ENCODE measurements at regions not wholly inside any gene's neighbourhood (a gene's known extent, or its start where the extent isn't known, plus 50 kb on each side); places are given as distances from the start of the nearest gene placed in this dataset.

DNA sequence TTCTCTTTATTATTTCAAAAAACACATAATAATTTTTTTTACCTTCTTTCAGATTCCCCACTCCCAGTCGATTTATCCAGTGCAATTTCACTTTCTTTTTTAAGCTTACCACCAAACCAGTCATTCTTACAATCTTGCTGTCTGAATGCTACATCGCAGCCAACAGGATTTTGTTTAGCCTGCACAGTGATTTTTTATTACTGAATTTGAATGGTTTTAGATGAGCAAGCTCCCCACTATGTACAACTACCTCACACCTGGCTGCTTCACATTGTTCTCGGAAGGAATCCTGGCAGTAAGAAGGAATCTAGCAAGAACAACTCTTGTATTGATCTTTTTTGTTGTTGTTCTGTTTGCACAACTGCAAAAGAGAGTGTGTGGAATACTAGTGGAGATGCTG, 668.1 kb upstream of the WWC1 start:
- no peak for DNase-seq

DNA sequence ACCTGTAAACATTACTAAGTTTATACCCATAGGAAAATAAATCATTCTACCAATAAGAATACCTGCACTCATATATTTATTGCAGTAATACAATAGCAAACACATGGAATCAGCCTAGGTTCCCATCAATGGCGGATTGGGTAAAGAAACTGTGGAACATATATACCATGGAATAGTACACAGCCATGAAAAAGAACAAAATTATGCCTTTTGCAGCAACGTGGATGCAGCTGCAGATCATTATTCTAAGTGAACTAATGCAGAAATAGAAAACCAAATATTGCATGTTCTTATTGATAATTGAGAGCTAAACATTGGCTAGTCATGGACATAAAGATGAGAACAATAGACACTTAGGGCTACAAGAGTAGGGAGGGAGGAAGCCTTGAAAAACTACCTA, 667.4 kb upstream of the WWC1 start:
- DNase-seq, result no peak

DNA sequence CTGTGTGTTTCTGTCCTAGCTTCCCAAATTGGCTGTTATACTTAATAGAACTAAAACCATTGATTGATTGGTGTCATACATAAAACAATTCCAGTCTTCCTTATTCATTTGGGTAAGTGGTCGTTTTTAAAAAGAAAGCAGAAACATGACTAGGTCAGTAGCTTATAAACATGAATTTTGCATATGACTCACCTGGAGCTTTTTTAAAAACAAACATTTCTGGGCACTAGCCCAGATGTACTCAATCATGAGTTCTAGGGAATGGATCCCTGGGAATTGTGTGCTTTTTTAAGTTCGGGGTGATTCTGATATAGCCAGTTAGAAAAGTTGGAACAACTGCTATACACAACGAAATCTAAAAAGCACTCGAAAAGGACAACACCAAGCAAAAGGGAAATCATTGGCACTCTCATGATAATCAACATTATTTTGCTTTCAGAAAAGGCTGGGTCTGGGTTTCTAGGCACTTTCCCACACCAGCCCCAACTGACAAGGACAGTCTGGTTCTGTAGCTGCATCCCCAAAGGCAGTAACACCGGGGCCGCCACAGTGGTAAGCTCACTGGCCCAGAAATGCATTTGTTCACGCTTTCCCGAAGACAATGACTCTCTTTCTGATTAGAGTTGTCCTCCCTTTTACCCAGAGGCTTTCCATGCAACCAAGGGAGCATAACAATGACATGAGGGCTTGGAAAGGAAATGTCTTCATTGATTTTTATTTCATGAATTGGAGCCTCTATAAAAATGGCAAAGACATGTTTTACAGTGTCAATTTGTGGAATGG, 664.9 kb upstream of the WWC1 start:
- DNase-seq, result no peak

DNA sequence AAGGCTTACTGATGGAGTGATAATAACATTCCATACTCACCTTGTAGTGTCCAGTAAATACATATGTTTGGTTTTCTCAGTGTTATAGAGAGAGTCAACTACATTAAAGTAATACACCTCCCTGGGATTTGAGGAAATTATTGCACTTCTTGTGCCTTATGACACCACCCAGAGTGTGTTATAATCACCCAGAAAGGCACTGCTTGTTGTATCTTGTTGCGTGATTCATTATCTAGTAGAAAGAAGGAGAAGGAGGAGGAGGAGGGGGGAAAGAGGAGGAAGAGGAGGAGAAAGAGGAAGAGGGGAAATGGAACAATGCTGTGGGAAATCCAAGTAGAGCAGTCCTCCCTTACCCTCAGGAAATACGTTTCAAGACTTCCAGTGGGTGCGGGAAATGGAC, 661.8 kb upstream of the WWC1 start:
- no peak for DNase-seq

DNA sequence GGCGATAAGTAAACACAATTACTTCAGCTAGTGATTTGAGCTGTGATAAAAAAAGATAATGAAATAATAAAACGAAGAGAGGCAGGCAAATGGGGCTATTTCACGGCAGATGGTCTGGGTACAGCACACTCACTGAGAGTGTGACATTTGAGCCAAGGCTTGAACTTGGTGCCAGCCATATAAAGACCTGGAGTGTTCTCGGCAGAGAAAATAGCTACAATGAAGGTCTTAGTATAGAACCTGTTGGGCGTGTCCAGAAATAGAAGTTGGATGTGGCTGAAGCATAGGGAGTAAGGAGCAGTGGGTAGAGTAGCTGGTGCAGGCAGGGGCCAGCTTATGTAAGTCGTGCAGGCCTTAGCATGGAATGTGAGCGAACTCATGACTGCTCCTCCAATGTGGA, 660.3 kb upstream of the WWC1 start:
- no peak for DNase-seq

DNA sequence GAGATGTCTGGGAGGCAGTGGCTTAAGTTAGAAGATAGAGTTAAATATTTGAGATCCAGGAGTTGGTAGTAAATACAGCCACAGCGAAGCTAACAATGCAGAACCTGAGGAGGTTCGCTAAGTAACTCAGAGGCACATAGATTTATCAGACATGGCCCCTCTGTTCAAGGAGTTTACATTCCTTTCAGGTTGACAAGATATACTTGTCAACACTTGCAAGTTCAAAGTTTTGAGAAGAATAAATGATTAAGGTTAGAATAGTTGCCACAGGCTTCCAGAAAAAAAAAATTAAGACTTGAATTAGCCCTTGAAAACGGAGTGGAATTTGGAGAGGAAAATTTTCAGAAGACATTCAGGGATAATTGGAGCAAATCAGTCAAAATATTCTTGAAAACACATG, 658.3 kb upstream of the WWC1 start:
- DNase-seq, result no peak

DNA sequence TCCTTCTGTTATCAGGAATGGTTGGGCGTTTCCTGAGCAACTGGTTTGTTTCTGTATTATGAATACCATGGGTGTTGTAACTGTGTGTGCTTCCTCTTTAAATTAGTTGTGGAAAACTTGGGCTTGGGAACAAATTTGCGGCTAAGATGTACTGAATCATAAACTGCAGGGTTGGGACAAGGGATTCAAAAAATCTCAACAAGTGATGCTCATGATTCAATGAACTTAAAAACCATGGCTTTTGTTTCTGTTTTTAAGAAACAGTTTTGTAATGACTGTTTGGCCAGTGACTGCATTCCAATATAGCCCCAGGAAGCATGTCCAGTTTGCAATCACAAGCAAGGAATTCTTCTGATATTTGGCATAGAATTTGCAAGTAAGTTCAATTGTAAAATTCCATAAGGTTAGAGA, 657.5 kb upstream of the WWC1 start:
- no peak for DNase-seq

DNA sequence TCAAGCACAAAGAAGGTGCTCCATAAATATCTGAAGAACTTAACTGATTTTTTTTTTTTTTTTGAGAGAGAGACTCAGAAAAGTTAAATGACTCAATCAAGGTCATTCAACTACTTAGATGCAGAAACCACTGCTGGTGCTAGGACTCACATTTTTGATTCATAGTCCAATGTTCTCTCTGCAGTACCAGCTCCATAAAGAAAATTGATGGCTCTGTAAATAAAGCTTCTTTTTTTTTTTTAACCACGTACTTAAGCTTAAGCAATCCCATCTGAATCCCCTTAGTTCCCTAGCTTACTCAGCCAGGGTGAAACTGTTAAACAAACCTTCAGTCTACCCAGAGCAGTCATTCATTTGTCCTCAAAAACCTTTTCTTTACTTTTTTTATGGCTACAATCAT, 657.0 kb upstream of the WWC1 start:
- no peak for DNase-seq

DNA sequence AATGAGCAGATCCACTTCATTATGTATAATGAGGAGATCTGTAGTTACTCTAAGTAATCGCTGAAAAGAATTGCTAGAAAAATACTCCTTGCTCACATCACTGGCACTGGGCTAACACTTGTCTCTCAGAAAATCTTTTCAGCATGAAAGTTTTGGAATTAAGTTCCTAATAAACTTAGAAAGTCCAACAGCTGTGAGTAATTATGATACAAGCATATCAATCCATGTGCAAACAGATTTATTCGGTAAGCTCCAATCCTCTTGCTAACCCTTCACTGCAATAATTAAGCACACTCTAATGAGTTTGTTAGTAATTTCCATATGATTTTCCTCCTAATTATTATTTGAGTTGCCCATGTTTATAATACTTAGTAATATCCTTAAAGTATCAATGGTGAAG, 652.6 kb upstream of the WWC1 start:
- no peak for DNase-seq

DNA sequence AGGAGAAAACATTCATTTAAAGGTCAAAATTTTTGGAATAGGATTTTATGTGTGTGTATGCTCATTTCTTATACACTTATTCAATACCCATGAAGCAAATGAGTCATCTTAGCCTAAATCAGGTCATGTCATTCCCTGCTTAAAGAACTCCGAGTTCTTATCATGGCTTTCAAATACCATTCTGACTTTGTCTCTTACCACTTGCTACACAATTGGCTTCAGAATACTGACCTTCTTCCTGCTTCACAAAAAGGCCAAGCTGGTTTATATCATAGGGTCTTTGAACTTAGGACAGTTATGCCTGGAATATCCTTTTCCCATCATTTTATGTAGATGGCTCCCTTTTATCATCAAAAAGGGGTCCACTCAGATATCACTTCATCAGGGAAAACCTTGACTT, 652.2 kb upstream of the WWC1 start:
- no peak for DNase-seq

DNA sequence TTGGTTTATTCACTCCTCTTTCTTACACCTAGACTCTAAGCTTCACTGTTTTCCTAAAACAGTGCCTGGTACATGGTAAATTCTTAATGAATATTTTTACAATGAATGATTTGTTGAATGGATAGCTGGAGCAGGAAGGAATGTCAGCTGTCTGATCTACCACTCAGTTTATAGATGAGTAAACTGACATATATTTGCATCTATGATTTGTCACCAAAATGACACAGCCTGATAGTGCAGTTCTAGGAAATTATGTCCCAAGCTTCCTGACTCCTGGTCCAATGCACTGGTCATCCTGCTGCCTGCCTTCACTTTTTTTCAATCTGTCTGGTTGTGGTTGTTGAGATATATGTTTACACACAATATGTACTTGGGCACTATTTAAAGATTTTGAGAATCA, 651.7 kb upstream of the WWC1 start:
- DNase-seq, result no peak

DNA sequence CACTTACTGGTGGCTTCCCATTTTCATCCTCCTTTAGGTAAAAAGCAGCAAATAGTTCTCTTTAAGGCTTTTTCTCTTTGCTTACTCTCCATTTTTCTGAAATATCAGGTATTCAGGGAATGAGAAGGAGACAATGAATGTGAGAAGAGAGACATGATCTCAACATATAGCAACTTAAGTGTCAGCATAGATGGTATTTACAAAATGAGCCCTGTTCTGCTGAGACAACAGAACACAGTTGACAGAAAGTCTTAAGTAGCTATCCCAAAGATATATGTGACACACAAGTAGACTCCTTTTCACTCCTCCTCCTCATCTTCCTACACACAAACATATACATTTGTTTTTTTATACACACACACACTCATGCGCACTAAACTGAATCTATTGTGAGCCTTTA, 649.3 kb upstream of the WWC1 start:
- no peak for DNase-seq

DNA sequence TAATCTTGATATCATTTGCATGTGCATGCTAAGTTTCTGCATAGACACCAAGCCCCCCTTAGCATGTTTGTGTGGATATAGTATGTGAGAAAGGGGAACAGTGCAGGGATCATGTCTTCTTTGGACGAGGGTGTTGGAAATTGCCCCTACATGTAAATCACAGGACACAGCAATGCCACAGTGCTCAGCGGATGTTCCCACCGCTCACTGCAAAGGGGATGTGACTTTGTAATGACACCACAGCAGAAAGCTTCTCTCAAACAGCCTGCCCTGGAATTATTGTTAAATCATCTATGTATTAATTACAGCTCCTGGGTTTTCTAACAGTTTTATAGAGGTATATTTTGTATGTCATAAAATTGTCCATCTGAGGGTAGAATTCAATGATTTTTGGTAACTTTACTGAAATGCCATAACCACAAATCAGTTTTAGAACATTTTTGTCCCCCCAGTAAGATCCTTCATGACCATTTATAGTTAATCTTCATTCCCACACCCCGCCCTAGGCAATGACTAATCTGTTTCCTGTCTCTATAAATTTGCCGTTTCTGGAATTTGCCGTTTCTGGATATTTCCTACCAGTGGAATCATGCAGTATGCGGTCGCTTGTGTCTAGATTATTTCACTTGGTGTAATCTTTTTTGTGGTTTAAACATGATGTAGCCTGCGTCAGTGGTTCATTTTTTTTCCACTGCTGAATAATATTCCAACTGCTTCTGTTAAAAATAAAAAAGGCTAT, 648.5 kb upstream of the WWC1 start:
- no peak for DNase-seq

DNA sequence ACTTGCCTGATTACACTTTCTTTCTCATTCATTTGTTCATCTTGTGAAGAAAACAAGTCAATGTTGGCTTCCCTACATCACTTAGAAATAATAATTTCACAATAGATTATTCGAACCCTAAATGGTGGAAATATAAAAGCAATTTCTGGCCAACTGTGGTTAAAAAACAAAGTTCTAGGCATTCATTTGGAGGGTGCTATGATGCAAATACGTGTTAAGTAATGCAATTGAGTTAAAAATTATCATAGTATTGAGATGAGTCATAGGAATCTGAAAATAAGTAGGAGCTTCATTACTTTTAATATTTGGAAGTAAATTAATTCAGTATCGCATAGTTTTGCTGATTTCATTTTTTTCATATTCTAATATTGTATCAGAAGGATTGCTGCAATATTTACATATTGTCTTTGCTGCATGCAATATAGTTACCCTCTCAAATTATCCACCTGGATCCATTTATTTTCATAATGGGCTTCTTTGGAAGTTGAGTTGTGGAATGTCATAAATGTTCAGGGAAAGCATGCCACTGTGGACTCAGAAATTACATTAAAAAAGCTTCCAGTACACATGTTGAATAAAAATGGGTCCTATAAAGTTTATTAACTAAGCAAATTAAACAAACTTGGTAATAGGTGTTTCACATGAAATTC, 647.7 kb upstream of the WWC1 start:
- DNase-seq, result no peak

DNA sequence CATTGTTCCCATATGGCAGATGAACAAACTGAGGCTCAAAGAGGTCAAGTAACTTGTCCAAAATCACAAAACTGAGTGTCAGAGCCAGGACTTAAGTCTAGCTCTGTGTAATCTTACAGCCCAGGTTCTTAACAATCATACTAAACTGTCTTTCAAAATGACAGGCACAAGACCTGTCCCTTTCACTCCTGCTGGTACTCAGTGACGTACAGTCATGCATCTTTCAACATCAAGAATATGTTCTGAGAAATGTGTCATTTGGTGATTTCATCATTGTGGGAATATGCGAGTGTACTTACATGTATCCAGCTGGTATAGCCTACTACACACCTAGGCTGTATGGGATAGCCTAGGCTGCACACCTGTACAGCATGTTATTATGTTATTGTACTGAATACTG, 646.8 kb upstream of the WWC1 start:
- no peak for DNase-seq

DNA sequence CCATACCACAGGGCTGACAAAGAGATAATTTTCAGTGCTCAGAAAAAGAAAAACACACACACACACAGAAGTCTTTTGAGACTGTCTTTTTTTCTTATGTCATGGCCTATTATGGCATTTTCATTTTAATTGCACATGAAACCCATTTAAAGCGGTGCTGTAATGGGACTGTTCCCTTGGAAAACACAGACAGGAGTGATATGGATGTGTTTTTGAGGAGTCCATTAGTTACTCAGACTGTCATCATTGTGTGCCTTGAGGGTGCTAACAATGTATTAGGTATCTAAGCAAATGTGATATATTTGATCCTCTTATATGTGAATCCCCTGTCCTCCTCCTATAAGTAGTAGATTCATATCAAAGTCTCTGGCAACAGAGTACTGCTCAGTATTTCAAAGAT, 642.0 kb upstream of the WWC1 start:
- no peak for DNase-seq

DNA sequence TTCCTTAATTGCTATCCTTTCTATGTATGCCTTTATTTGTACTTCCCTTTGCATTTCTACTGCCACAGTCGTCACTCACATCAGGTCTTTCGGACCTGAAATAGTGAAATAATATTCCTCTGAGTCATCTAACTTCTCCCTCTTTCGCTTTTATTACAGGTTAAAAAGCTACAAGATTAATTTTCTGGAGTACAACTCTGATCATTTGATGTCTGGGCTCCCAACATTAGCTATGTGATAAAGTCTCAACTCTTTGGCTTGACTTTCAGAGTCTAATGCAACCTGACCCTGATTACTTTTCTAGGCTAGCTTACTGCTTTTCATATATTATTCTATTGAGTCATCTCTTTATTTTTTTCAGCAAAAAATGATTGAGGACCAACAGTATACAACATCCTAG, 638.8 kb upstream of the WWC1 start:
- no peak for DNase-seq

DNA sequence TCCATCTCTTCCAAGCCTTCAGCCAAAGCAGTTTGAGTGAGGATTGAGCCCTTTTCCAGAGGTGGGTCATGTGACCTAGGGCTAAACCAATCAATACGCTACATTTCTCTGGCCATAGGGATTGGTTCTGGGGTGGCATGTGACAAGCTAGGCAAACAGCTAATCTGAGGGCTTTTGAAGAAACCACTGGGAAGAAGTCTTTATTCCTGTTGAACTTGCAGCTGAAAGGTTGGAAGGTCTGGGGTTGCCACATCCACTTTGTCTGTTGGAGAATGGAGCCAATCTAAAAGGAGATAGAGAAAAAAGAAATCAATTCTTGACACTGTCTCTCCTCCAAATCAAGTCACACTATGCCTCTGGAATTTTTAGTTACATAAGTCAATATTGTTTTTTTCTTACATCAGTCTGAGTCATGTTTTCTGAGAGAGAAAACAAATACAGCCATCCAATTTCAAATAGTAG, 637.8 kb upstream of the WWC1 start:
- DNase-seq, result no peak

DNA sequence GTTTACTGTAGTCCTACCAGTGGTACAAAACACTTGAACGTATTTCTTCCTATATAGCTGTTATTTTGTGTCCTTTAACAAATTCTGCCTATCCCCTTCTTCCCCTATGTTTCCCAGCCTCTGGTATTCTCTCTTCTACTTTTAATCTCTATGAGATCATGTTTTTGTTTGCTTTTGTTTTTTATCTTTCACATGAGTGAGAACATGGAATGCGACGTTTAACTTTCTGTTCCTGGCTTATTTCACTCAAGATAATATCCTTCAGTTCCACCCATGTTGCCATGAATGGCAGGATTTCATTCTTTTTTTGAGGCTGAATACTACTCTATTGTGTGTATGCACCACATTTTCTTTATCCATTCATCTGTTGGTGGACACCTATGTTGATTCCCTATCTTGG, 634.4 kb upstream of the WWC1 start:
- DNase-seq, result no peak

DNA sequence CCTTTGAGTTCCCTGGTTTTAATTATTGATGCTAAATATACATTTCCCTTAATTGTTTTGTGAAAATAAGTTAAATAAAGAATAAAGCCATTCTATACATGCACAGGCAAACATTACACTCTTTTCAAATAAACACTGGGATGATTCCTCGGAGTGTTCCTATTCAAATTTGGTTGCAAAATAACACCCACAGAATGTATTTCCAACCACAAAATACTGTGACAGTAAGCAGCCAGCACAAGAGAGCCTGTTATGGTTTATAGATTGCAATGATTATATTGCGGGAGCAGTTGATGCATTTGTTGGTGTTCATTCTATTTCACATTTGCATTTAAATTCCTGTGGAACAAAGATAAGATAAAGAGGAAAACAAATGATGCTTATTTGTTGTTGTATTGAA, 632.6 kb upstream of the WWC1 start:
- no peak for DNase-seq

DNA sequence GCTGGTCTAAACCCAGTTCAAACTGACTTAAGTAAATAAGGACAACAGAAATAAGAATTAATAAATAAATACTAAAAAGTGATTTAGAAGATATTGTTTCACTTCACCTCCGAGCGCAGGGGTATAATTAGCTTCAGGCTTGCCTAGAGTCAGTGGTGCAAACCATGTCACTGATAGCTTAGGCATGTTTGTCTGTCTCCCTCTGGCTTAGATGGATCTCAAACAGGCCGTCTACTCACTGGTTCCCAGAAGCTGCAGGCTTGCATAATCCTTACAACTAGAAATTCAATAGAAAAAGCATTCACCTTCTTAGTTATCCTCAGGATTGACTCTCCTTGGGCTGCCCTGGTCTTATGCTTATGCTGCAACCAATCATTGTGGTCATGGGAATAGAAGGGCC, 629.8 kb upstream of the WWC1 start:
- no peak for DNase-seq

DNA sequence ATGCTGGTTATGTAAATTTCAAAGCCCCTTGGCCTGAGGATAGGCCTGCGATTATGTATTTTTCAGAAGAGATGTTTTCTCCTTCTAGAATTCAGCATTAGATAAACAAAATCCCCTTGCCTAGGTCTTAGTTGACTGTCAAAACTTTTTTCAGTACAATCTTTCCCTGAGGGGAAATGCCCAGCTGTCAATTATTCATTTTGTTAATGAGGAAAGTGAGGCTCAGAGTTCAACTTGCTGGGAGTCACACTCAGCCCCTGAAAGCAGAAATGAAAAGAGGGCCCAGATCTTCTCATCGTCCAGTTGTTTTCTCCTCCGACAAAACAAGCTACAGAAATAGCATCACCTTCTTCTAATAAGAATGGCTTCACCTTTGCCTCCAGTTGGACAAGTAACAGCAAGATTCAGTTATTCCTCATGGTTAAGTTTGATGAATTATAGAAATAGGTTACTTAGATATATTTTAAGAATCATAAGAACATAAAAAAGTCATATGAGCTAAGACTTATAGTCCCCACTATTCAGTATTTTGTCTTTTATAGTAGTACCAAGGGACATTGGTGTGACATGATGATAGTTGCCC, 627.1 kb upstream of the WWC1 start:
- DNase-seq, result no peak

DNA sequence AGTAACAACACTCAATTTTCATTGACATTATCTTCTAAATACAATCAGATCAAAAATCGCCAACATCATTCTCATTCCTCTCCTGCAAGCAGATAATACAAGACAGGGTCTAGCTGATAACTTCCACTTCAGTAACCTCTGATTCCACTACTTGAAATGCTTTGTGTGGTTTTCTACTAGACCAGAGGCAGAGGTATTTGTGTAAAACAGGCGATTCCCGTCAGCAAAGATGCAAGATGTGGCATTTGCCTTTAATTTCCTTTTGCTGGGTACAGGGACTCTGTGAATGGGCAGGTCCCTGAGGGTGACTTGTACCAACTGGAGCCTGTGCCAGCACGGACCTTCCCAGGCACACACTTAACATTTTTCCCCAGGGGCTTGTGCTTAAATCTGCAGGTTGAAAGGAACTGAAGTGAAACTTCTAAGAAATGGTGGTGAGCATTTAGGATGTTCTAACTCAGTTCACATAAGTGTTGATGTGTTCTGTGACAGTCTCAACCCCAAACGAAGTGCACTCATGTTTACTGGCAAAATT, 625.5 kb upstream of the WWC1 start:
- DNase-seq, result no peak

DNA sequence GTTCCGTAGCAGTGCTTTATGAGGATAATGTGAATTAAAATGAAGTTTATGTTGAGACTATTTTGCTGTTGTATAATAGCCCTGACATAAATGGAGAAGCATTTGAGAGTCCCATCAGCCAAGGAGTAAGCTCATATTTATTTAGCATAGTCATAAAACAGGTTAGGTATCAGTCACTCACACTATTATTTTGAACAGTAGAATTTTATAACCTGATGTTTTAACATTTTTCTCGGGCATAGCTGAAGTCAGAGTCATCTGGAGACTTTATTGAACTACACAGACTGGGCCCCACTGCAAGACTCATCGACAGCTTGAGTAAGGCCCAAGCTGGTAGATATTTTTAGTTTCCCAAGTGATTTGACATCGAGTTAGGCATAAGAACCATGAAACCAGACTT, 620.3 kb upstream of the WWC1 start:
- no peak for DNase-seq

Measured in COR-L47 (cell line).